Hepatocyte (in vitro differentiated cells): ENCODE measurements at regions not wholly inside any gene's neighbourhood (a gene's known extent, or its start where the extent isn't known, plus 50 kb on each side); places are given as distances from the start of the nearest gene placed in this dataset.
"Not testable (repeated sequence)": the region's sequence is repeated elsewhere in the genome, so short reads cannot be mapped to it uniquely, and the experiment has no call there.

Experiments
- DNase-seq: peaks from one replicate; pipeline ENCODE4 v3.0.0-alpha.2; 2016; ENCODE audit warnings: low spot score
- H2AFZ ChIP-seq: fragments of 200-600 bp; sonication (generic); 2 replicates; pipeline ENCODE4 v1.6.0; 2016; ENCODE audit warnings: antibody characterized with exemption, mild to moderate bottlenecking
- H3K27ac ChIP-seq: fragments of 200-600 bp; sonication (generic); 2 replicates; pipeline ENCODE4 v1.5.1; 2016; ENCODE audit warnings: mild to moderate bottlenecking
- H3K27me3 ChIP-seq: fragments of 200-600 bp; sonication (generic); 2 replicates; pipeline ENCODE4 v1.6.1; 2016
- H3K36me3 ChIP-seq: fragments of 200-600 bp; sonication (generic); replicated peaks from 2 replicates; pipeline ENCODE4 v1.5.1; 2016; ENCODE audit warnings: low read depth; ENCODE audit not compliant: insufficient read depth
- H3K4me1 ChIP-seq: fragments of 200-600 bp; sonication (generic); 2 replicates; pipeline ENCODE4 v1.5.1; 2016; ENCODE audit warnings: mild to moderate bottlenecking, moderate library complexity; ENCODE audit not compliant: insufficient read depth
- H3K4me2 ChIP-seq: fragments of 200-600 bp; sonication (generic); 2 replicates; pipeline ENCODE4 v1.6.0; 2016
- H3K4me3 ChIP-seq: fragments of 200-600 bp; sonication (generic); 2 replicates; pipeline ENCODE4 v1.5.1; 2016; ENCODE audit warnings: mild to moderate bottlenecking
- H3K79me2 ChIP-seq: fragments of 200-600 bp; sonication (generic); 2 replicates; pipeline ENCODE4 v1.6.0; 2017; ENCODE audit warnings: mild to moderate bottlenecking
- H3K9me2 ChIP-seq: fragments of 200-600 bp; sonication (generic); replicated peaks from 2 replicates; pipeline ENCODE4 v1.6.0; 2017; ENCODE audit warnings: mild to moderate bottlenecking; ENCODE audit not compliant: insufficient read depth
- H3K9me3 ChIP-seq: fragments of 200-600 bp; sonication (generic); 2 replicates; pipeline ENCODE4 v1.5.1; 2016; ENCODE audit warnings: low read depth, mild to moderate bottlenecking
- H4K20me1 ChIP-seq: fragments of 200-600 bp; sonication (generic); 2 replicates; pipeline ENCODE4 v1.6.0; 2016; ENCODE audit warnings: mild to moderate bottlenecking; ENCODE audit not compliant: insufficient read depth, poor library complexity, severe bottlenecking
- CTCF ChIP-seq: fragments of 200-600 bp; sonication (generic); IDR thresholded peaks from 2 replicates; pipeline ENCODE4 v1.5.1; 2016; ENCODE audit warnings: antibody characterized with exemption, mild to moderate bottlenecking; ENCODE audit not compliant: poor library complexity
- EZH2 ChIP-seq: fragments of 200-600 bp; sonication (generic); IDR thresholded peaks from 2 replicates; pipeline ENCODE4 v1.6.1; 2016; ENCODE audit warnings: antibody characterized with exemption, mild to moderate bottlenecking, borderline replicate concordance
- EZH2phosphoT487 ChIP-seq: fragments of 200-600 bp; sonication (generic); IDR thresholded peaks from one replicate; pipeline ENCODE4 v1.6.1; 2018; ENCODE audit warnings: antibody characterized with exemption, mild to moderate bottlenecking, low read depth, moderate library complexity; ENCODE audit not compliant: unreplicated experiment, severe bottlenecking
- WGBS: methylation state at CpG from one replicate; pipeline ENCODE4 v1.1.6; 2016; ENCODE audit warnings: low lambda C conversion rate; ENCODE audit errors: missing lambda C conversion rate; 5-methylcytosine and 5-hydroxymethylcytosine counted together

- H3K27ac ChIP-seq, result no peak overlapping the region
- 53% methylated on average over 12 of the region's 16 CpGs for WGBS
- H3K79me2 ChIP-seq, result no peaks in the 10 kb centered on the region
- TF ChIP-seq EZH2 (no peak), EZH2phosphoT487 (no peak), CTCF (peak; percentile 65)
- H3K9me3 ChIP-seq, result no peaks in the 10 kb centered on the region
- H3K4me1 ChIP-seq, result no peaks in the 10 kb centered on the region
- no peak overlapping the region for H3K4me3 ChIP-seq
- H4K20me1 ChIP-seq, result no peaks in the 10 kb centered on the region
- no peaks in the 10 kb centered on the region for H3K36me3 ChIP-seq
- H2AFZ ChIP-seq, result no peak overlapping the region
- no peaks in the 10 kb centered on the region for H3K9me2 ChIP-seq
- DNase-seq, result peak; percentile 62
- H3K27me3 ChIP-seq, result no peaks in the 10 kb centered on the region
- H3K4me2 ChIP-seq, result no peak overlapping the region
Observed at GRCh38 chr15:46091860-46092450, 457.1 kb downstream of the SQOR start.

- not testable (repeated sequence) for H3K79me2 ChIP-seq, H3K27ac ChIP-seq, H3K4me2 ChIP-seq, H3K9me3 ChIP-seq, H3K4me3 ChIP-seq, H3K9me2 ChIP-seq, DNase-seq, H4K20me1 ChIP-seq, H3K36me3 ChIP-seq, H2AFZ ChIP-seq, H3K4me1 ChIP-seq, H3K27me3 ChIP-seq
- whole genome bisulfite sequencing, result 95% methylated on average over 11 of the region's 32 CpGs
Observed at GRCh38 chr15:46098006-46098405, 463.2 kb downstream of the SQOR start.

- Histone ChIP-seq H3K36me3 (no peaks in the 10 kb centered on the region), H3K4me2 (no peak overlapping the region), H3K9me3 (no peaks in the 10 kb centered on the region), H3K4me3 (no peak overlapping the region), H3K79me2 (no peaks in the 10 kb centered on the region), H3K4me1 (no peaks in the 10 kb centered on the region), H2AFZ (no peak overlapping the region), H3K27ac (no peak overlapping the region), H3K9me2 (no peaks in the 10 kb centered on the region), H3K27me3 (no peaks in the 10 kb centered on the region), H4K20me1 (no peaks in the 10 kb centered on the region)
- DNase-seq, result no peak
- TF ChIP-seq EZH2 (no peak), CTCF (no peak), EZH2phosphoT487 (no peak)
- 75% methylated on average over 2 of the region's 2 CpGs for WGBS
Observed at GRCh38 chr15:46110755-46111154, 475.9 kb downstream of the SQOR start.

GRCh38 chr15:46111730-46112129 lies 476.9 kb downstream of the SQOR start:
- no peaks in the 10 kb centered on the region for H3K79me2 ChIP-seq
- no peaks in the 10 kb centered on the region for H3K27me3 ChIP-seq
- no peaks in the 10 kb centered on the region for H3K9me2 ChIP-seq
- no peak overlapping the region for H3K27ac ChIP-seq
- H4K20me1 ChIP-seq, result no peaks in the 10 kb centered on the region
- H3K4me3 ChIP-seq, result no peak overlapping the region
- H3K4me2 ChIP-seq, result no peak overlapping the region
- TF ChIP-seq CTCF (no peak), EZH2 (no peak), EZH2phosphoT487 (no peak)
- WGBS, result 67% methylated on average over 3 of the region's 3 CpGs
- DNase-seq, result peak; percentile 5
- H3K4me1 ChIP-seq, result no peaks in the 10 kb centered on the region
- H2AFZ ChIP-seq, result no peak overlapping the region
- no peaks in the 10 kb centered on the region for H3K9me3 ChIP-seq
- no peaks in the 10 kb centered on the region for H3K36me3 ChIP-seq
